ENCODE measurements at regions not wholly inside any gene's neighbourhood (a gene's known extent, or its start where the extent isn't known, plus 50 kb on each side); places are given as distances from the start of the nearest gene placed in this dataset.

- Histone ChIP-seq H3K9ac (ENCODE audit: low read length) (no peak overlapping the region), H3K9me3 (ENCODE audit: low read length) (no peaks in the 10 kb centered on the region), H4K20me1 (ENCODE audit: insufficient read depth) (no peaks in the 10 kb centered on the region), H3K9me2 (ENCODE audit: insufficient read depth, low read length) (no peaks in the 10 kb centered on the region), H3K4me3 (ENCODE audit: low read length) (no peak overlapping the region), H3F3A (ENCODE audit: insufficient read depth, low read length, poor library complexity, severe bottlenecking) (no peaks in the 10 kb centered on the region), H2AFZ (ENCODE audit: low read depth, low read length) (no peak overlapping the region), H3K36me3 (ENCODE audit: insufficient read depth, low read length) (no peaks in the 10 kb centered on the region), H3K4me2 (ENCODE audit: low read length) (no peak overlapping the region), H3K27ac (ENCODE audit: low read length) (no peak overlapping the region), H3K27me3 (ENCODE audit: insufficient read depth, low read depth, low read length) (no peaks in the 10 kb centered on the region), H3K79me2 (replicated peaks; ENCODE audit: insufficient read depth, low read length) (no peaks in the 10 kb centered on the region)
- TF ChIP-seq SMC3 (conservative IDR thresholded peaks at IDR 0.05; ENCODE audit: poor library complexity) (no peak), RAD21 (conservative IDR thresholded peaks at IDR 0.05) (no peak), MXI1 (conservative IDR thresholded peaks at IDR 0.05; ENCODE audit: poor library complexity, severe bottlenecking) (no peak), EZH2 (IDR thresholded peaks at IDR 0.05; ENCODE audit: borderline replicate concordance, insufficient read depth, low read length, poor library complexity, severe bottlenecking) (no peak), POLR2AphosphoS5 (IDR thresholded peaks at IDR 0.05) (no peak), REST (IDR thresholded peaks at IDR 0.05; ENCODE audit: borderline replicate concordance) (no peak), TAF1 (IDR thresholded peaks at IDR 0.05; ENCODE audit: low read depth) (no peak), EP300 (conservative IDR thresholded peaks at IDR 0.05; ENCODE audit: poor library complexity, severe bottlenecking) (no peak)
Observed at GRCh38 chr10:55813451-55814170, 547.4 kb downstream of the ZWINT start.

- no peak for TF ChIP-seq CTCF (IDR thresholded peaks at IDR 0.05; ENCODE audit: poor library complexity, severe bottlenecking)
- no peak for TF ChIP-seq EZH2 (IDR thresholded peaks at IDR 0.05; ENCODE audit: borderline replicate concordance, insufficient read depth, low read length, poor library complexity, severe bottlenecking)
- TF ChIP-seq REST (IDR thresholded peaks at IDR 0.05; ENCODE audit: borderline replicate concordance) = no peak
- no peak for TF ChIP-seq SMC3 (conservative IDR thresholded peaks at IDR 0.05; ENCODE audit: poor library complexity)
- no peak for TF ChIP-seq POLR2AphosphoS5 (IDR thresholded peaks at IDR 0.05)
- TF ChIP-seq TAF1 (IDR thresholded peaks at IDR 0.05; ENCODE audit: low read depth) = no peak
- TF ChIP-seq EP300 (conservative IDR thresholded peaks at IDR 0.05; ENCODE audit: poor library complexity, severe bottlenecking) = no peak
- TF ChIP-seq MXI1 (conservative IDR thresholded peaks at IDR 0.05; ENCODE audit: poor library complexity, severe bottlenecking) = no peak
- no peak for TF ChIP-seq RAD21 (conservative IDR thresholded peaks at IDR 0.05)
- H4K20me1 ChIP-seq (ENCODE audit: insufficient read depth) = no peaks in the 10 kb centered on the region
- H3F3A ChIP-seq (ENCODE audit: insufficient read depth, low read length, poor library complexity, severe bottlenecking) = no peaks in the 10 kb centered on the region
- no peaks in the 10 kb centered on the region for H3K27me3 ChIP-seq (ENCODE audit: insufficient read depth, low read depth, low read length)
- no peak overlapping the region for H3K27ac ChIP-seq (ENCODE audit: low read length)
- H3K9ac ChIP-seq (ENCODE audit: low read length) = no peak overlapping the region
- no peaks in the 10 kb centered on the region for H3K79me2 ChIP-seq (replicated peaks; ENCODE audit: insufficient read depth, low read length)
- no peaks in the 10 kb centered on the region for H3K9me3 ChIP-seq (ENCODE audit: low read length)
- H3K9me2 ChIP-seq (ENCODE audit: insufficient read depth, low read length) = no peaks in the 10 kb centered on the region
- no peak overlapping the region for H3K4me2 ChIP-seq (ENCODE audit: low read length)
- no peak overlapping the region for H3K4me3 ChIP-seq (ENCODE audit: low read length)
- H2AFZ ChIP-seq (ENCODE audit: low read depth, low read length) = no peak overlapping the region
- no peaks in the 10 kb centered on the region for H3K36me3 ChIP-seq (ENCODE audit: insufficient read depth, low read length)
Observed at GRCh38 chr10:55803055-55803454, 558.0 kb downstream of the ZWINT start.

Data from neural cell (in vitro differentiated cells).